BLaER1 treated with 17β-estradiol and CSF1 and Interleukin-3, amounts not matched to agents 10 nM and 100 nM (cell line): ENCODE measurements at regions not wholly inside any gene's neighbourhood (a gene's known extent, or its start where the extent isn't known, plus 50 kb on each side); places are given as distances from the start of the nearest gene placed in this dataset.

Source experiments
- H3K27ac ChIP-seq, 11 experiments: shearing (Covaris generic); formaldehyde crosslinking; 2 replicates each; pipeline ENCODE4 v1.8.1; 2022
- H3K27me3 ChIP-seq, 11 experiments: shearing (Covaris generic); formaldehyde crosslinking; 2 replicates each; pipeline ENCODE4 v1.8.1; 2022
- H3K36me3 ChIP-seq, 11 experiments: shearing (Covaris generic); formaldehyde crosslinking; 2 replicates each; pipeline ENCODE4 v1.8.1; 2022
- H3K4me1 ChIP-seq, 10 experiments: shearing (Covaris generic); formaldehyde crosslinking; 2 replicates each; pipeline ENCODE4 v1.8.1; 2022
- H3K4me2 ChIP-seq, 11 experiments: shearing (Covaris generic); formaldehyde crosslinking; 2 replicates each; pipeline ENCODE4 v1.8.1; 2022
- H3K4me3 ChIP-seq, 10 experiments: shearing (Covaris generic); formaldehyde crosslinking; 2 replicates each; pipeline ENCODE4 v1.8.1; 2022
- H3K9ac ChIP-seq, 11 experiments: shearing (Covaris generic); formaldehyde crosslinking; 2 replicates each; pipeline ENCODE4 v1.8.1; 2022
- H3K9me3 ChIP-seq, 11 experiments: shearing (Covaris generic); formaldehyde crosslinking; replicated peaks in 1 of 11; 2 replicates each; pipeline ENCODE4 v1.8.1; 2022
- H4K20me1 ChIP-seq, 11 experiments: shearing (Covaris generic); formaldehyde crosslinking; 2 replicates each; pipeline ENCODE4 v1.8.1; 2022
- Cebpa-rat ChIP-seq, 11 experiments: shearing (Covaris generic); IDR thresholded peaks; 2 replicates each; pipeline ENCODE4 v1.8.1; 2022

DNA sequence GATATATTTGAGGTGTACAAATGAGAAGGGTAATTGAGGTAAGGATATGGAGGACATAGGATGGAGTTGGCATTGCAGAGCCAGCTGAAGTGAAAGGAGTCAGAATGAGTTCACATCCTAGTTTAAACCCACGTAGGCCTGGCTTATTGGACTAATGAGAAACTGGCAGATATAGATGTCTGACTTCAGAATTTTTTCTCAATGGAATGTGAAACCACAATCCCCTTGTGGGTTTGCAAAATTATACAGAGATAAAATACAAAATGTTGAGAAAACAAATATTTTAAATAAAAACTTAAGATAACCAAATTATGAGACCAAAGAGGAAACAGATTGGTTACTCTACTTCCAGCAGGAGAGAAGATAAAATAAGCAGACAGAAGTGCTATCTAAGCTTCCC is 277.4 kb upstream of the LRRC7 start:
- Histone ChIP-seq H3K4me2 (peak overlapping the region in 1 of 11 experiments; percentile 25; a peak in 2 of 22 replicates), H3K27ac (no peak overlapping the region)
- no peak for TF ChIP-seq Cebpa-rat (IDR thresholded peaks at IDR 0.05)

DNA sequence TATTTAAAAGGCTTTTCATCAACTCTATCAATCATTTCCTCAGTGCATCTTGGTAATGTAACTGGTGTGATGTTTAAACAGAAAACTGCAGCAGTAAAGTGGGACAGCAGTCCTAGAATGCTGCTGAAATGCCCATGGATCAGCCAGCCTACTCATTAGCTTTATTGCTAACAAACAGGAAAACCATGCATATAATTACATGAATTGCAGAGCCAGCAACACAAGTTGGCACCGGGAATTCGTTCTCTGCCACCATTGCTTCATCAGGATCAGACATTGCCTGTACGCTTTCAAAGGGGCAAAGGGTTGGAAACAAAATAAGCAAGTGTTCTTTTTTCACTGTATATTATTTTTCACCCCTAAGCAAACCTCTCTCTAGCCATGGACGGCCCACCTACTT is 276.2 kb upstream of the LRRC7 start:
- Histone ChIP-seq H3K9ac (no peak overlapping the region), H3K4me3 (no peak overlapping the region), H3K4me2 (no peak overlapping the region), H3K27ac (no peak overlapping the region), H3K36me3 (no peaks in the 10 kb centered on the region), H3K9me3 (peaks cover 0 to 15% (median 6%) of the 10 kb centered on the region in 11 experiments; a peak in 5 of 22 replicates), H4K20me1 (no peaks in the 10 kb centered on the region), H3K27me3 (no peaks in the 10 kb centered on the region), H3K4me1 (peaks cover 0 to 50% (median 19%) of the 10 kb centered on the region in 10 experiments; a peak in 15 of 20 replicates)
- TF ChIP-seq Cebpa-rat (IDR thresholded peaks at IDR 0.05), result no peak

More for the DNA sequence above, 277.4 kb upstream of the LRRC7 start:
- Histone ChIP-seq H3K9ac (no peak overlapping the region), H3K36me3 (no peaks in the 10 kb centered on the region), H3K9me3 (peaks cover 0 to 15% (median 6%) of the 10 kb centered on the region in 11 experiments; a peak in 5 of 22 replicates), H3K27me3 (no peaks in the 10 kb centered on the region), H3K4me1 (peaks cover 0 to 37% (median 17%) of the 10 kb centered on the region in 10 experiments; a peak in 15 of 20 replicates), H4K20me1 (no peaks in the 10 kb centered on the region), H3K4me3 (no peak overlapping the region)

DNA sequence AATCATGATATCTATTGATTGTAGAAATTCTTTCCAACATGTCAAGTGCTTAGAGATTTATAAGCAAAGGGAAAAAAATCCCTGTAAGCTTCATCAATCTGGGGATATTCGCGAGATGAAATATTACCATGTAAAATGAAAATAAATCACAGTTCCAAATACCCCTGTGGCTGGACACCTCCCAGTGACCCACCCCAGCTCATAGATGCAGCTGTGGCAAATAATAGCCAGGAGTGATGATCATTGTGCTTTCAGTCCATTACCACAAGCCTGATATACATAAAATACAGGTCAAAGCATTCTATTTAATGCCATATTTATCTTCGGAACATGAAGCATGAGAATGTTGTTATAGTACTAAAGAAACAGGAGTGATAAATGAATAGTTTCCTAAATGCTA is 274.9 kb upstream of the LRRC7 start:
- peaks cover 0 to 50% (median 19%) of the 10 kb centered on the region in 10 experiments; a peak in 15 of 20 replicates for H3K4me1 ChIP-seq

DNA sequence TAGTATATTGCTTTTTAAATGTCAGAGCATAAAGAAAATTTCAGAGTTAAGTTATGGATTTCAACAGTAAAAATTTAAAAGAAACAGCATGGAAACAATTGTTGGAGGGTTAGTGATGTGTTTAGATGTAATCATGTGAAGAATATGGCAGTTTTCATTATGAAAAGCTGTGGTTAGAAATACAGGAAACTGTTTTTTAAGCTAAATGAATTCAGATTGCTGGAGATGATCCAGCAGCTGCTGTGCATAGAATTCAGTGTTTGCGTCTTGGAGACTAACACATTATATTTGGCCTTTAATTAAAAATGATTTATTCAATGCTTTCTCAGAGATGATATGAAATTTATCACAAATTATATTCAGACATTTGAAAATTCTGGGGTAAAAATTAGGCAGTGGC is 273.6 kb upstream of the LRRC7 start:
- peaks cover 0 to 14% (median 6%) of the 10 kb centered on the region in 11 experiments; a peak in 5 of 22 replicates for H3K9me3 ChIP-seq
- H4K20me1 ChIP-seq, result no peaks in the 10 kb centered on the region
- peaks cover 0 to 50% (median 19%) of the 10 kb centered on the region in 10 experiments; a peak in 15 of 20 replicates for H3K4me1 ChIP-seq
- peak overlapping the region in 8 of 11 experiments; percentile 6 to 64 (median 52); a peak in 14 of 22 replicates for H3K4me2 ChIP-seq
- H3K27me3 ChIP-seq, result no peaks in the 10 kb centered on the region
- no peak for TF ChIP-seq Cebpa-rat (IDR thresholded peaks at IDR 0.05)
- H3K27ac ChIP-seq, result peak overlapping the region in 6 of 11 experiments; percentile 2 to 84 (median 48); a peak in 11 of 22 replicates
- no peak overlapping the region for H3K4me3 ChIP-seq
- no peaks in the 10 kb centered on the region for H3K36me3 ChIP-seq
- H3K9ac ChIP-seq, result peak overlapping the region in 1 of 11 experiments; percentile 20; a peak in 1 of 22 replicates

More for the DNA sequence above, 274.9 kb upstream of the LRRC7 start:
- no peak overlapping the region for H3K9ac ChIP-seq
- no peaks in the 10 kb centered on the region for H3K36me3 ChIP-seq
- H3K4me2 ChIP-seq, result no peak overlapping the region; a peak in 4 of 22 replicates
- H4K20me1 ChIP-seq, result no peaks in the 10 kb centered on the region
- no peak overlapping the region for H3K4me3 ChIP-seq
- H3K27ac ChIP-seq, result 0 out of 22 replicates have a peak overlapping the region, but pooled peaks of 1 of the 11 experiments have one; percentile 84
- TF ChIP-seq Cebpa-rat (IDR thresholded peaks at IDR 0.05), result no peak
- H3K27me3 ChIP-seq, result no peaks in the 10 kb centered on the region
- H3K9me3 ChIP-seq, result peaks cover 0 to 15% (median 6%) of the 10 kb centered on the region in 11 experiments; a peak in 5 of 22 replicates

DNA sequence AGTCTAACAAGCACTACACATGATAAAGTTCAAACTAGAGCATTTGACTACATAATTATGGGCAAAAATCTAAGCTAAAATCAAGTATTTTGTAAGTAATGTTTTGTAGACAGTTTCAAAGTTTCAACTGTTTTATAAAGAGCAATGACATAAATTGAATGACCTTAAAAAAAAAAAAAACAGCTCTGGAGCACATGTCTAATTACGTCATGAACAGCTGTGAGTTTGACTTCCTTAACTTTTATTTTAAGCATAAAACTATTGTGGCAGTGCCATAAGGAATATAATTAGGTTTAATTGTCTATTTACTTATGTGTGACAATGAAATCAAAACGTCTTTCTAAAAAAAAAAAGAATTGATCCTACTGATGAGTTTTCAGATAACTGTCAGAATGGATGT is 272.5 kb upstream of the LRRC7 start:
- Histone ChIP-seq H3K4me3 (no peak overlapping the region), H4K20me1 (no peaks in the 10 kb centered on the region), H3K36me3 (no peaks in the 10 kb centered on the region), H3K27ac (peak overlapping the region in 2 of 11 experiments; percentile 64 to 84; a peak in 3 of 22 replicates), H3K9ac (no peak overlapping the region), H3K4me2 (peak overlapping the region in 5 of 11 experiments; percentile 6 to 55 (median 39); a peak in 8 of 22 replicates), H3K27me3 (no peaks in the 10 kb centered on the region), H3K4me1 (peaks cover 0 to 46% (median 19%) of the 10 kb centered on the region in 10 experiments; a peak in 15 of 20 replicates), H3K9me3 (peaks cover 0 to 4% (median 0%) of the 10 kb centered on the region in 11 experiments; a peak in 3 of 22 replicates)
- TF ChIP-seq Cebpa-rat (IDR thresholded peaks at IDR 0.05), result no peak

DNA sequence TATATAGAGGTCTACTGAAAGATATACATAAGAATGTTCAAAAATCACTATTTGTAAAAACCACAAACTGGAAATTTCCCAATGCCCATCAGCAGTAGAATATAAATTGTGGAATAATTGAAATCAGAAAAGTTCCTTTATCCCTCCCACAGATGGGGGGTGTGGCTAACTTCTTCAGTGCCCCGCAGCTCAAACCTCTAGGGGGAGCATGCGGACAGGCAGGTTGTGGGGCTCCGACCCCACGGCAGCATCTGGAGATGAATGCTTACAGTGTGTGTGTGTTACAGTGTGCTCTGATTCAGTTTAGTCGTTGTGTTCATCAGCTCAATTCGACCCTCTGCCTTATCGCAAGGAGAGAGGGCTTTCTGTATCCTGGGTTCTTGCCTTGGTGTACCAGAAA is 262.1 kb upstream of the LRRC7 start:
- Histone ChIP-seq H3K4me1 (no peaks in the 10 kb centered on the region; a peak in 2 of 20 replicates), H3K4me2 (no peak overlapping the region)
- no peak for TF ChIP-seq Cebpa-rat (IDR thresholded peaks at IDR 0.05)

DNA sequence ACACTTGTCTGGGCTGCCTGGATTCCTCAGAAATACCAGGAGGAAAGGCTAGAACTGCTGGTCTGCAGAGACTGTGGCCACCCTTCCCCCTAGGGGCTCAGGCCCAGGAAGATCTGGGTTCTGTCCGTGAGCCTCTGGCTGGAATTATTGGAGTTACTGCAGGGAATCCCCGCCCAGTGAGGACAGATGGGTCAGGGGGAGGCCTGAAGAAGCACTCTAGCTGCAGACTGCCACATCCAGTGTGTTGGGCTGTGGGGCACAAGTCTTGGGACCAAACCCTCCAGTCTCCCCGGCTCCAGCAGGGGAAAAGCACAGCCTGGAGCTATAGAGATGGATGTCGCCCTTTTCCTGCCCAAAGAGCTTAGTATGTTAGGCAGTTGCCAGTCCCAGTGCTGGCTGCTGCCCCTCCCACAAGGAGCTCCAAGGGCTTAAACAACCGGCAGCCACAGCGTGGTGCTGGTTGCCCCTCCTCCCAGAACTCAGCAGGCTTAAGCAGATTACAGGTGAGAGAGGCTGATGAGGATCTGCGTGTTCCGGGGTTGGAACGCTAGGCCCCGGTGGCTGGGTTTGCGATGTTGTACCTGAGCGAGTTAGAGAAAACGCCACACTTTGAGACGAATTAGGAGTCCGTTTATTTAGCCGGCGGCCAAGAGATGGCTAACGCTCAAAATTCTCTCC is 255.5 kb upstream of the LRRC7 start:
- Histone ChIP-seq H3K9ac (no peak overlapping the region), H4K20me1 (no peaks in the 10 kb centered on the region), H3K4me3 (no peak overlapping the region), H3K27me3 (peaks cover 0 to 3% (median 0%) of the 10 kb centered on the region in 11 experiments; a peak in 1 of 22 replicates), H3K4me1 (peaks cover 0 to 5% (median 0%) of the 10 kb centered on the region in 10 experiments; a peak in 4 of 20 replicates), H3K4me2 (no peak overlapping the region), H3K36me3 (no peaks in the 10 kb centered on the region), H3K27ac (no peak overlapping the region), H3K9me3 (peaks cover 31 to 52% (median 39%) of the 10 kb centered on the region in 11 experiments; a peak in 21 of 22 replicates)
- TF ChIP-seq Cebpa-rat (IDR thresholded peaks at IDR 0.05), result no peak

More for the DNA sequence above, 262.1 kb upstream of the LRRC7 start:
- H3K9me3 ChIP-seq, result peaks cover 21 to 41% (median 28%) of the 10 kb centered on the region in 11 experiments; a peak in 19 of 22 replicates
- H3K36me3 ChIP-seq, result no peaks in the 10 kb centered on the region
- H3K9ac ChIP-seq, result no peak overlapping the region
- H4K20me1 ChIP-seq, result no peaks in the 10 kb centered on the region
- no peak overlapping the region for H3K4me3 ChIP-seq
- H3K27me3 ChIP-seq, result no peaks in the 10 kb centered on the region
- H3K27ac ChIP-seq, result no peak overlapping the region

DNA sequence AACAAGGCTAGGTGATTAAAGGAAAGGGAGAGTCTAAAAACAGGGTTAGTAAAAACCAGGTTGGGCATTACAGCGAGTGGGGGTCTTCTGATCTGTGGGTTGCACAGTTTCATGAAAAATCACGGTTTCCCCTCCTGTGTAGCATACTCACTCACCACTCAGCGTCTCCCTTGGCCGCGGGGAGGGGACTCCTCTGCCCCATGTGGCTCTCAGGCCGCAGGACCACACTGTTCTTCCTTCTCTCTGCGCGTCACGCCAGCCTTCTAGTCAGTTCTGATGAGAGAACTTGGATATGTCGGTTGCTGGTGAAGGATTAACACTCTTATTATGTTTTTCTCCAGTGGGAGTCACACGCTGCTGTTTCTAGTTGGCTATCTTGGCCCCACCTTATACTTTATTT is 254.6 kb upstream of the LRRC7 start:
- Histone ChIP-seq H3K9ac (no peak overlapping the region), H3K4me3 (no peak overlapping the region), H3K9me3 (peaks cover 31 to 48% (median 34%) of the 10 kb centered on the region in 11 experiments; a peak in 21 of 22 replicates), H3K27ac (no peak overlapping the region), H3K4me1 (peaks cover 0 to 5% (median 0%) of the 10 kb centered on the region in 10 experiments; a peak in 4 of 20 replicates), H3K27me3 (peaks cover 0 to 9% (median 0%) of the 10 kb centered on the region in 11 experiments; a peak in 1 of 22 replicates), H3K36me3 (no peaks in the 10 kb centered on the region), H4K20me1 (no peaks in the 10 kb centered on the region), H3K4me2 (no peak overlapping the region)
- TF ChIP-seq Cebpa-rat (IDR thresholded peaks at IDR 0.05), result no peak

DNA sequence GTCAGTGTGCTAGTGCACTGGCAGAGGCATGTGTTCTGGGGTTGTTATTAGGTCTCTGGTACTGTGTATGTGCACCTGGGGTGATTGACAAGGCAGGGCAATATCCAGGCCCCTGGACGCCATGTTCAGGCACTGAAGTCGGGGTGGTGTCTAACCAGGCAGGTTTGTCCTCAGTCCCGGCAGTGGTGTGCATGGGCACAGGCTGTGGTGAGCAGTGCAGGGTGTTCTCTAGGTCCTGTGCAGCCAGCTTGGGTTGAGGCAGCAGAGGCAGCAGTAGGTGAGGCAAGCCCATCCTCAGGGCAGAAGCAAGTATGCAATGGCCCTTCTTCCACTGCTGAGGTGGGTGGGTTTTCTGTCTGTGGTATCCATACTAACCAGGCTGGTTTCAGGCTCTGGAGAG is 252.3 kb upstream of the LRRC7 start:
- H4K20me1 ChIP-seq, result no peaks in the 10 kb centered on the region
- H3K4me1 ChIP-seq, result peaks cover 0 to 21% (median 12%) of the 10 kb centered on the region in 10 experiments; a peak in 16 of 20 replicates
- no peak overlapping the region for H3K27ac ChIP-seq
- H3K9ac ChIP-seq, result no peak overlapping the region
- no peak overlapping the region for H3K4me2 ChIP-seq
- no peak overlapping the region for H3K4me3 ChIP-seq
- peaks cover 31 to 46% (median 34%) of the 10 kb centered on the region in 11 experiments; a peak in 21 of 22 replicates for H3K9me3 ChIP-seq
- H3K36me3 ChIP-seq, result no peaks in the 10 kb centered on the region
- peaks cover 0 to 17% (median 0%) of the 10 kb centered on the region in 11 experiments; a peak in 4 of 22 replicates for H3K27me3 ChIP-seq
- no peak for TF ChIP-seq Cebpa-rat (IDR thresholded peaks at IDR 0.05)
